HG03175 (cell line): ENCODE measurements at regions not wholly inside any gene's neighbourhood (a gene's known extent, or its start where the extent isn't known, plus 50 kb on each side); places are given as distances from the start of the nearest gene placed in this dataset.
"Not testable (repeated sequence)": the region's sequence is repeated elsewhere in the genome, so short reads cannot be mapped to it uniquely, and the experiment has no call there.

Experiments
- ATAC-seq: cut with Tn5 transposase; IDR thresholded peaks from one replicate; pipeline ENCODE4 v1.9.1; 2021; ENCODE audit warnings: mild to moderate bottlenecking, moderate library complexity; ENCODE audit not compliant: unreplicated experiment

DNA sequence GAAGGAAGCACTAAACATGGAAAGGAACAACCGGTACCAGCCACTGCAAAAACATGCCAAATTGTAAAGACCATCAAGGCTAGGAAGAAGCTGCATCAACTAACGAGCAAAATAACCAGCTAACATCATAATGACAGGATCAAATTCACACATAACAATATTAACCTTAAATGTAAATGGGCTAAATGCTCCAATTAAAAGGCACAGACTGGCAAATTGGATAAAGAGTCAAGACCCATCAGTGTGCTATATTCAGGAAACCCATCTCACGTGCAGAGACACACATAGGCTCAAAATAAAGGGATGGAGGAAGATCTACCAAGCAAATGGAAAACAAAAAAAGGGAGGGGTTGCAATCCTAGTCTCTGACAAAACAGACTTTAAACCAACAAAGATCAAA, 126.3 kb upstream of the CAV2 start:
- not testable (repeated sequence) for ATAC-seq

DNA sequence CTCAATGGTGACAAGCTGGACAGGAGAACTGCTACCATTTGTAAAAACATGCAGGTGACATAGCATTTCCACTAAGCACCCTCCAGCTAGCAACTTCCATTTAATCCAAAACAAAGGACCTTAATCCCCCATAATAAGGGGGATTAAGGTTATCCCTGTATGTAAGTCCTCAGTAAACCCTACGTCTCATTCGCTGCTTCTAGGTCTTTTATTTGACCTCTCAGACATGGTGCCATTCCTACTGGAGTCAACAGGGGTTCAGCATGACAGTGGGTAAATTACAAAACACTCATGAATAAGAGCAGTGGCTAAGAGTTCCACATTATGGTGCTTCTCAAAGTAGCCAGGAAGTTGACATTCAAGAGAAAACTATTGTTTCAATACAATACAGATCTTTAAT, 121.8 kb upstream of the CAV2 start:
- no peak for ATAC-seq

DNA sequence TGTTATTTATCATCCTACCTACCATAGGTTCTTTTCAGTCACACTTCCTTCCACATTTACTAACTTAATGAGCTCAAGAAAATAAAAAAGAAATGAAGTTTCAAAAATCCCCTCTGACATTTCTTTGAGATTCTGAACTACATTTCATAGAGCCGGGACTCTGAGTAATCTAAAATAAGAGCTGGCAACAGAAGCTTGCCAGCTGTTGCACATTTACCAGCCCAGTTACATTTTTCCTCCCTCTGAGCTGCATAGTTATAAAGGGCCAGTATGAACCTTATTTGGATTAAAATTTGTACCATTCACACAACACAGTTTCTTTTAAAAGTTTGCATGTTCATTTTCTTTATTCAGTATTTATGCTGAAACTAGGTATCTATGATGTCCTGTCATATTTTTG, 119.5 kb upstream of the CAV2 start:
- no peak for ATAC-seq

DNA sequence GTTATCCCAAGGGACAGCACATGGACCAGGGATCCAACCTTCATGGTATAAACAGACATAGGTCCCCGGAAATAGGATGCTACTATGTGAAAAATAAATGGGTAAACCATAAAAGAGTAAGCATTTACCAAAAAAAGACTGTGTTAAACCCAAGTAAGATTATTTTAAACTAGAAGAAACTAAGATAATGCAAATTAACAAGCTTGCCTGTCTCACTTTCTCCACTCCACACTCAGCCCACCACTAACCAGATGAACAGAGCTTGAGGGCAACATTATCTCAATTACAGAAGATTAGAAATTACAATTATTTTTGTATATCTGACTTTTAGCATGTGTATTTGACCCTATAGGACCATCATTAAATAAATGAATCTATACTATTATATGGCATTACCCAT, 117.2 kb upstream of the CAV2 start:
- ATAC-seq: no peak

DNA sequence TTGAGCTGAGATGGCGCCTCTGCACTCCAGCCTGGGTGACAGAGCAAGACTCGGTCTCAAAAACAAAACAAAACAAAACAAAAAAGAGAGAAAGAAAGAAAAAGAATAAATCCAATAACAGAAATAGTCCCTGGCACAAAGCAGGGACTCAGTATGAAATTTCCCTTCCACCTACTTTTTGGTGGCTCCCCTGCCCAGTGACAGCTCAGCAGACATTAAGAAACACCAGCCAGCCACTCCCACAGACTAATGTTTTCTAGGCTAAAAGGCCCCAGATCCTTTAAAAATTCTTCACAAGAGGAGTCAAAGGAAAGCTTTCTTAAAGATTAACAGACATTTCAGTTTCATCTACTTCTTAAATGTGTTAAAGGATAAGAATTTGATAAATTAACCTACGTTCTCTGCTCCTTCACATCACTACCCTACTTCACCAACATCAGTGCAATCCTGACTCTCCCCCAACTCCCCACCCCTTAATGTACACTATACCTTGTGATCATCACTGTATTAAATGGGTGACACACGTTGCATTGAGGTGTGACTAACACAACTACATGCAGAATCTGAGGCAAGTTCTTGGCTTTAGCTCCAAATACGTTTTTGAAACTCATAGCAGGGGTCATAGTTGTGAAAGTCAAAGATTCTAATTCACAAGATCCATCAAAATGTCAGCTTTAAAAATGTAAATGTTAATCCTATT, 114.5 kb upstream of the CAV2 start:
- ATAC-seq: no peak

GRCh38 chr7:116386674-116387073, 112.9 kb upstream of the CAV2 start:
- ATAC-seq: no peak

DNA sequence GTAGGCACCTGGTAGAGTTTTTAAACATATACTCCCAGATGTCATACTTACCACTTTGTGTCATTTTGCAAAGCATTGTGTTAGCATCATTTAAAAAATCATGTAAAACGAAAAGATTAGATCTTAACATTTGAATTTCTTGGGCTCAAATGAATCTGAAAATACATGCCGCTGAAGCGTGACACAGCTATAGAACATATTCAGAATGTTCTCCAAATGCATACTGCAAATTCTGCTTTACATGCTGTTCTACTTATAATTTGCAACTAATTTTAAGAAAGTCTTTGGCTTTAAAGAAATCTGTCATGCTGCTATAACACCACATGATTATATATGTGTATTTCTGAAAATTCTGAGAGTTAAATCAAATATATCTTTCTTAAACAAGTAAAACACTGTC, 109.2 kb upstream of the CAV2 start:
- ATAC-seq: no peak

GRCh38 chr7:116392806-116393205, 106.7 kb upstream of the CAV2 start:
- ATAC-seq: no peak

DNA sequence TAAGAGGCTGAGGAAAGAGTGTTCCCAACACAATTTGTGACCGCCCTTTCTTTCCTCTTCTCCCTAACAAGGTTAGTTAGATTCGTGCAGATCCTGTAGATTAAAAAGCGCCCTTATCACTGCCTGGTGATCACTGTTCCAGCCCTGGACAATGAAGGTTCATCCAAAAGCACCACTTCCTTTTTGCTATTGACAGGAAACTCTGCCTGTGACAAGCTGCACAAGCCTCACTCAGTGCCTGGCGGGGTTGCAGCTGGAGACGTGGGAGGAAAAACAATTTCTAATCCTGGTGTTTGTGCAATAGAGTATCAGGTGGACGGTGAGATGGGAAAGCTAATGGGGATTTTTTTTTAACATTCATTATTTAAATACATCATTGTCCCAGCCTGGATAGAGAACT, 105.9 kb upstream of the CAV2 start:
- no peak for ATAC-seq

DNA sequence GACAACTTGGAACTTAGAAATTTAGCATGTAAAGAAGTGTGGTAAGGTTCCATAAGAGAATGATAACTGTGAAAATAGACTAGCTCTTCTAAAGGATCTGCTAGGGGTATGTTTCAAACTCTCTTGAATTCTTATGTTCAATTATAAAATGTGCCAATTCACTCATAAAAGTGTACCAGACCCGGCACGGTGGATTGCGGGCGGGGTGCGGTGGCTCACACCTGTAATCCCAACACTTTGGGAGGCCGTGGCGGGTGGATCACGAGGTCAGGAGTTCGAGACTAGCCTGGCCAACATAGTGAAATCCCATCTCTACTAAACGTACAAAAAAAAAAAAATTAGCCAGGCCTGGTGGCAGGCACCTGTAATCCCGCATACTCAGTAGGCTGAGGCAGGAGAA, 105.4 kb upstream of the CAV2 start:
- ATAC-seq: no peak

- no peak for ATAC-seq
Observed at GRCh38 chr7:116395141-116395791, 104.3 kb upstream of the CAV2 start.

- ATAC-seq: no peak
Observed at GRCh38 chr7:116398672-116399071, 100.9 kb upstream of the CAV2 start.

GRCh38 chr7:116399819-116400218, 99.7 kb upstream of the CAV2 start:
- ATAC-seq: no peak

DNA sequence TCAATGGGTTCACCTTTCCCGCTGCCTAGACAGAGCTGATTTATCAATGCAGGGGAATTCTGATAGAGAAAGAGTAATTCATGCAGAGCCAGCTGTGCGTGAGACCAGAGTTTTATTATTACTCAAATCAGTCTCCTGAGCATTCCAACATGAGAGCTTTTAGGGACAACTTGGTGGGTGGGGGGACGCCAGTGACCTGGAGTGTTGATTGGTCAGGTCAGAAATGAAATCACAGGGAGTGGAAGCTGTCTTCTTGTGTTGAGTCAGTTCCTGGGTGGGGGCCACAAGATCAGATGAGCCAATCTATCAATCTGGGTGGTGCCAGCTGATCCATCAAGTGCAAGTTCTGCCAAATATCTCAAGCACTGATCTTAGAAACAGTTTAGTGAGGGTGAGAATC, 99.0 kb upstream of the CAV2 start:
- no peak for ATAC-seq

DNA sequence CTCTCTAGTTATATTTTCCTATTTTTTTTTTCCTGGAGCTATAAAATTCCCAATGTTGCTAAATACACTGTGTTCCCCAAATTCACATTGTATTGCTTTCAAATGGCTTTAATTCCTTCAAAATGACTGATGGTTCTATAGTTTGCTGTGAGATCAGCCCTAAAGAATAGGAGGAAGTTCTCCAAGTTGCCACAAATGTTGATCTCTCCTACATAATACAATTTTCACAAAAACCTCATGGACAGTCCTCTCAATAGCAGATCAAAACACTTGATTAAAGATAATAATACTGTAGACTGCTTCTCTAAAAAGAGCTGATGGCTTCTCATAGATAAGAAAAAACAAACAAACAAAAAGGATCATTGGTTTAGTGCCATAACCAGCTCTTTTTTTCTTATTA, 97.8 kb upstream of the CAV2 start:
- no peak for ATAC-seq

DNA sequence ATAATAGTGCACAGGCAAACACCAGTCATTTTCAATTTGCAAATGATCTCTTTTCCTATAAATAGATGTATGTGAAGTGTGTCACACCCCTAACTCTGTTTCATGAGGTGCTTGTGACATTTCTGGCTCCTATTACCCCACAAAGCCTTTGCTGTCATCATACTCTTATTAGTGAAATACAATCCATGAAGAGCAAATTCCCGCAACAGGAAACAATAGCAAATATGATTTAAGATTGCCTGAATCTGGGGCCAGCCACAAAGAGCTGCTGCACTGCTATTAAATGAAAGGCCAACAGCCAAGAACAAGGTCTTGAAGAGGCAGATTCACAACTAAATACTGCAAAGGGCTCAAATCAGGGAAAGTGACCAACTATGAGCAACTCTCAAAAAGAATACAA, 96.3 kb upstream of the CAV2 start:
- no peak for ATAC-seq

DNA sequence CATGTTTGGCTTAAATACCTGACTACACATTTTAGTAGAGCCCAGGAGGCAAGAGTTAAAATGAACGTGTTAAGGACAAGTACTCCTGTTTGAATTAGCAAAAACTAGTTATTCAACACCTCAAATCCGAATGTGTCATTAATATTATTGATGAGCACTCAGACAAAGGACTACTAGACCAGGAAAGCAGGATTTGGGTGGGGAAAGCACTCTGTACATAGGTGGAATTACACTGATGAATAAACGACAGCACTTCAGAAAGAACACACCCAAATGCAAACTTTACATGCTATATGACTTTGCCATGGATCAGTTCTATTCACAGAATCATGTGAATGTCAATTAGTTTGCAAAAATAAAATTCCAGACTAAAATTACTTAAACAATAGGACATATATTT, 95.1 kb upstream of the CAV2 start:
- ATAC-seq: no peak

- no peak for ATAC-seq
Observed at GRCh38 chr7:116405810-116406209, 93.7 kb upstream of the CAV2 start.

DNA sequence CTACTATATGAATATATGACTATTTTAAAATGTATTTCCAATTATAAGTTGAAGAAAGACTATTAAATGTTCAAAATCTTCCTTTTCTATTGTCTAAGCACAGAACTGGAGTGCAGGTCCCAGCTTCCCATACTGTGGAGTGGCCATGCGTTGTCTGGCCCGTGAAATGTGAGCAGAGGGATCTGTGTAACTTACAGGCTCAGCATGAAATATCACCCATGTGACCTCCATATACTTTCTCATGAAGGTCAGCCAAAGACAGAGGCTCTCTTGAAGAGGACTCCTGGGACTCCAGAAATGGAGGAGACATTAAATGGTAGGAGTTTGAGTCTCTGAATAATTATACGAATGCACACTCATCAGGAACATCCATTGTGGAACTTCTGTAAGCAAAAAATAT, 92.4 kb upstream of the CAV2 start:
- no peak for ATAC-seq

GRCh38 chr7:116408166-116408565, 91.4 kb upstream of the CAV2 start:
- ATAC-seq: no peak

DNA sequence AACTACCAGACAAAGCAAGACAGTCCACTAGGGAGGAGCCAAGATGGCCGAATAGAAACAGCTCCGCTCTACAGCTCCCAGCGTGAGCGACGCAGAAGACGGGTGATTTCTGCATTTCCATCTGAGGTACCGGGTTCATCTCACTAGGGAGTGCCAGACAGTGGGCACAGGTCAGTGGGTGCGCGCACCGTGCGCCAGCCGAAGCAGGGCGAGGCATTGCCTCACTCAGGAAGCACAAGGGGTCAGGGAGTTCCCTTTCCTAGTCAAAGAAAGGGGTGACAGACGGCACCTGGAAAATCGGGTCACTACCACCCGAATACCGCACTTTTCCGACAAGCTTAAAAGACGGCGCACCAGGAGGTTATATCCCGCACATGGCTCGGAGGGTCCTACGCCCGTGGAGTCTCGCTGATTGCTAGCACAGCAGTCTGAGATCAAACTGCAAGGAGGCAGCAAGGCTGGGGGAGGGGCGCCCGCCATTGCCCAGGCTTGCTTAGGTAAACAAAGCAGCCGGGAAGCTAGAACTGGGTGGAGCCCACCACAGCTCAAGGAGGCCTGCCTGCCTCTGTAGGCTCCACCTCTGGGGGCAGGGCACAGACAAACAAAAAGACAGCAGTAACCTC, 90.6 kb upstream of the CAV2 start:
- ATAC-seq: not testable (repeated sequence)

- not testable (repeated sequence) for ATAC-seq
Observed at GRCh38 chr7:116410694-116411093, 88.8 kb upstream of the CAV2 start.
